ENCODE measurements at regions not wholly inside any gene's neighbourhood (a gene's known extent, or its start where the extent isn't known, plus 50 kb on each side); places are given as distances from the start of the nearest gene placed in this dataset.

GRCh38 chr10:8133146-8133545, 78.7 kb downstream of the GATA3 start:
- no peak for TF ChIP-seq HNF4G (IDR thresholded peaks at IDR 0.05)
- TF ChIP-seq YY1 (IDR thresholded peaks at IDR 0.05): no peak
- no peak for TF ChIP-seq GABPA (IDR thresholded peaks at IDR 0.05 in 1 of 2, conservative IDR thresholded peaks at IDR 0.05 in 1 of 2)
- TF ChIP-seq TAF1 (conservative IDR thresholded peaks at IDR 0.05): no peak
- TF ChIP-seq MAX (IDR thresholded peaks at IDR 0.05): no peak
- TF ChIP-seq CTCF (IDR thresholded peaks at IDR 0.05; ENCODE audit: low read depth, low read length, missing input control): no peak
- TF ChIP-seq ATF3 (IDR thresholded peaks at IDR 0.05): no peak
- no peak for TF ChIP-seq SP1 (IDR thresholded peaks at IDR 0.05)
- no peak for TF ChIP-seq JUND (IDR thresholded peaks at IDR 0.05)
- TF ChIP-seq RAD21 (IDR thresholded peaks at IDR 0.05): no peak
- no peak for TF ChIP-seq HNF4A (conservative IDR thresholded peaks at IDR 0.05)
- TF ChIP-seq RXRA (IDR thresholded peaks at IDR 0.05): no peak
